ENCODE measurements at regions not wholly inside any gene's neighbourhood (a gene's known extent, or its start where the extent isn't known, plus 50 kb on each side); places are given as distances from the start of the nearest gene placed in this dataset.

- TF ChIP-seq GATA2 (IDR thresholded peaks at IDR 0.05; ENCODE audit: low read depth, low read length) (no peak), GATA3 (IDR thresholded peaks at IDR 0.05; ENCODE audit: low read depth, low read length) (no peak)
Observed at GRCh38 chr21:41032541-41032940, 135.4 kb upstream of the BACE2 start.

Data from SH-SY5Y (cell line).